ENCODE measurements at regions not wholly inside any gene's neighbourhood (a gene's known extent, or its start where the extent isn't known, plus 50 kb on each side); places are given as distances from the start of the nearest gene placed in this dataset.

- TF ChIP-seq PTTG1 (tag; IDR thresholded peaks at IDR 0.05; ENCODE audit: low read depth) (no peak), HDAC3 (IDR thresholded peaks at IDR 0.05; ENCODE audit: borderline replicate concordance, partially characterized antibody) (no peak), ZMIZ1 (IDR thresholded peaks at IDR 0.05; ENCODE audit: low read depth in 2 of 2, low read length in 2 of 2) (no peak), MCM2 (IDR thresholded peaks at IDR 0.05; ENCODE audit: low read depth) (no peak), PURB (CRISPR knock-in tag; IDR thresholded peaks at IDR 0.05; ENCODE audit: low read depth) (no peak), ZNF277 (CRISPR knock-in tag; IDR thresholded peaks at IDR 0.05; ENCODE audit: borderline replicate concordance) (no peak), STAT5A (IDR thresholded peaks at IDR 0.05; ENCODE audit: borderline replicate concordance, low read length) (no peak), IRF2 (CRISPR knock-in tag; IDR thresholded peaks at IDR 0.05) (no peak)
Observed at GRCh38 chr4:22090661-22091351, 142.2 kb upstream of the KCNIP4 start (continued).

All from K562 (cell line).